ENCODE measurements at regions not wholly inside any gene's neighbourhood (a gene's known extent, or its start where the extent isn't known, plus 50 kb on each side); places are given as distances from the start of the nearest gene placed in this dataset.
"Not testable (repeated sequence)": the region's sequence is repeated elsewhere in the genome, so short reads cannot be mapped to it uniquely, and the experiment has no call there.

- no peak for DNase-seq
These were observed 105.1 kb downstream of the MED10 start for GRCh38 chr5:6273090-6273735.

GRCh38 chr5:6269925-6270324, 108.4 kb downstream of the MED10 start:
- DNase-seq: no peak

GRCh38 chr5:6266671-6267197, 111.6 kb downstream of the MED10 start:
- no peak for DNase-seq

- no peak for DNase-seq
These were observed 114.0 kb downstream of the MED10 start for GRCh38 chr5:6264394-6264793.

- no peak for DNase-seq
These were observed 115.5 kb downstream of the MED10 start for GRCh38 chr5:6262651-6263363.

GRCh38 chr5:6261668-6262067, 116.7 kb downstream of the MED10 start:
- DNase-seq: no peak

- no peak for DNase-seq
These were observed 117.1 kb downstream of the MED10 start for GRCh38 chr5:6261256-6261655.

GRCh38 chr5:6260846-6261245, 117.5 kb downstream of the MED10 start:
- DNase-seq: no peak

- DNase-seq: no peak
These were observed 121.4 kb downstream of the MED10 start for GRCh38 chr5:6256901-6257300.

GRCh38 chr5:6255956-6256355, 122.4 kb downstream of the MED10 start:
- DNase-seq: no peak

- no peak for DNase-seq
These were observed 124.5 kb downstream of the MED10 start for GRCh38 chr5:6253846-6254245.

- no peak for DNase-seq
These were observed 125.1 kb downstream of the MED10 start for GRCh38 chr5:6253281-6253680.

GRCh38 chr5:6252581-6252980, 125.8 kb downstream of the MED10 start:
- DNase-seq: no peak

GRCh38 chr5:6251565-6252102, 126.7 kb downstream of the MED10 start:
- no peak for DNase-seq

- no peak for DNase-seq
These were observed 128.2 kb downstream of the MED10 start for GRCh38 chr5:6250121-6250520.

GRCh38 chr5:6248132-6248531, 130.2 kb downstream of the MED10 start:
- no peak for DNase-seq

- DNase-seq: no peak
These were observed 131.4 kb downstream of the MED10 start for GRCh38 chr5:6246820-6247437.

GRCh38 chr5:6244339-6244714, 134.0 kb downstream of the MED10 start:
- DNase-seq: no peak

GRCh38 chr5:6243706-6244338, 134.5 kb downstream of the MED10 start:
- no peak for DNase-seq

GRCh38 chr5:6241056-6241455, 137.3 kb downstream of the MED10 start:
- DNase-seq: not testable (repeated sequence)

GRCh38 chr5:6236858-6237481, 141.4 kb downstream of the MED10 start:
- DNase-seq: no peak

GRCh38 chr5:6236170-6236793, 142.1 kb downstream of the MED10 start:
- no peak for DNase-seq
